Mesenchymal stem cell (in vitro differentiated cells and primary cell): ENCODE measurements at regions not wholly inside any gene's neighbourhood (a gene's known extent, or its start where the extent isn't known, plus 50 kb on each side); places are given as distances from the start of the nearest gene placed in this dataset.

Source experiments
- DNase-seq: peaks from one replicate; pipeline ENCODE4 v3.0.0-alpha.2; 2013
- H2AFZ ChIP-seq: one replicate; pipeline ENCODE4 v1.6.1; 2013; ENCODE audit warnings: low read depth, mild to moderate bottlenecking, control low read depth, inconsistent platforms, low read length, moderate library complexity
- H2AK5ac ChIP-seq: 2 replicates; pipeline ENCODE4 v1.6.1; 2013; ENCODE audit warnings: low read length, moderate library complexity, mild to moderate bottlenecking, inconsistent platforms; ENCODE audit not compliant: severe bottlenecking
- H2BK120ac ChIP-seq: one replicate; pipeline ENCODE4 v1.6.1; 2013; ENCODE audit warnings: low read depth, mild to moderate bottlenecking, inconsistent platforms, low read length, moderate library complexity
- H2BK12ac ChIP-seq, 2 experiments: one replicate each; pipeline ENCODE4 v1.6.1; 2013; ENCODE audit warnings: inconsistent platforms in 2 of 2, low read length in 2 of 2, mild to moderate bottlenecking in 2 of 2, moderate library complexity in 2 of 2, control low read depth in 1 of 2
- H2BK15ac ChIP-seq: one replicate; pipeline ENCODE4 v1.6.1; 2013; ENCODE audit warnings: mild to moderate bottlenecking, low read depth, inconsistent platforms; ENCODE audit not compliant: poor library complexity, severe bottlenecking
- H2BK5ac ChIP-seq: 2 replicates; pipeline ENCODE4 v1.6.1; 2013; ENCODE audit warnings: low read depth, mild to moderate bottlenecking, low read length, control low read depth, inconsistent platforms; ENCODE audit not compliant: poor library complexity, severe bottlenecking
- H3K14ac ChIP-seq, 2 experiments: one replicate each; pipeline ENCODE4 v1.6.1; 2013; ENCODE audit warnings: inconsistent platforms in 2 of 2, low read length in 2 of 2, control low read depth in 1 of 2, mild to moderate bottlenecking in 1 of 2, moderate library complexity in 1 of 2
- H3K18ac ChIP-seq, 2 experiments: one replicate each; pipeline ENCODE4 v1.6.1; 2013; ENCODE audit warnings: inconsistent platforms in 2 of 2, low read length in 2 of 2, control low read depth in 1 of 2, low read depth in 1 of 2, mild to moderate bottlenecking in 1 of 2
- H3K23ac ChIP-seq, 2 experiments: one replicate each; pipeline ENCODE4 v1.6.1; 2013; ENCODE audit warnings: inconsistent platforms in 2 of 2, low read length in 2 of 2, mild to moderate bottlenecking in 2 of 2, moderate library complexity in 2 of 2, control low read depth in 1 of 2
- H3K27ac ChIP-seq: 2 replicates; pipeline ENCODE4 v1.5.1; 2013; ENCODE audit warnings: mild to moderate bottlenecking, moderate library complexity, low read length, control low read depth, inconsistent platforms; ENCODE audit not compliant: poor library complexity, severe bottlenecking
- H3K27me3 ChIP-seq, 2 experiments: 2 replicates each; pipeline versions ENCODE4 v1.6.1 to v1.7.0; 2013; ENCODE audit warnings: low read length in 2 of 2, mild to moderate bottlenecking in 2 of 2, moderate library complexity in 2 of 2, control low read depth in 1 of 2, inconsistent platforms in 1 of 2; ENCODE audit not compliant: control insufficient read depth in 1 of 2, insufficient read depth in 1 of 2
- H3K36me3 ChIP-seq, 2 experiments: 2 replicates each; pipeline versions ENCODE4 v1.6.1 to v1.7.0; 2013; ENCODE audit warnings: low read length in 2 of 2, control low read depth in 1 of 2, inconsistent platforms in 1 of 2, low read depth in 1 of 2, mild to moderate bottlenecking in 1 of 2; ENCODE audit not compliant: insufficient read depth in 2 of 2, control insufficient read depth in 1 of 2
- H3K4ac ChIP-seq, 2 experiments: one replicate each; pipeline ENCODE4 v1.6.1; 2013; ENCODE audit warnings: inconsistent platforms in 2 of 2, low read length in 2 of 2, mild to moderate bottlenecking in 2 of 2, moderate library complexity in 2 of 2, control low read depth in 1 of 2, low read depth in 1 of 2
- H3K4me1 ChIP-seq: 2 replicates; pipeline ENCODE4 v1.6.1; 2013; ENCODE audit warnings: low read depth, low read length, control low read depth; ENCODE audit not compliant: control insufficient read depth, insufficient read depth
- H3K4me2 ChIP-seq: 2 replicates; pipeline ENCODE4 v1.6.1; 2013; ENCODE audit warnings: low read length, mild to moderate bottlenecking, inconsistent platforms; ENCODE audit not compliant: poor library complexity, severe bottlenecking
- H3K4me3 ChIP-seq, 2 experiments: 2 replicates each; pipeline versions ENCODE4 v1.5.1 to v1.7.0; 2013; ENCODE audit warnings: low read length in 2 of 2, mild to moderate bottlenecking in 2 of 2, control low read depth in 1 of 2, low read depth in 1 of 2; ENCODE audit not compliant: insufficient read depth in 1 of 2
- H3K79me1 ChIP-seq: replicated peaks from 2 replicates; pipeline ENCODE4 v1.6.1; 2013; ENCODE audit warnings: mild to moderate bottlenecking, control low read depth, low read length, inconsistent platforms; ENCODE audit not compliant: poor library complexity, severe bottlenecking
- H3K9ac ChIP-seq: 2 replicates; pipeline ENCODE4 v1.7.0; 2013; ENCODE audit warnings: mild to moderate bottlenecking, low read length, moderate library complexity
- H3K9me3 ChIP-seq: 2 replicates; pipeline ENCODE4 v1.7.0; 2013; ENCODE audit warnings: mild to moderate bottlenecking, low read length; ENCODE audit not compliant: control insufficient read depth
- H4K8ac ChIP-seq: one replicate; pipeline ENCODE4 v1.6.1; 2013; ENCODE audit warnings: inconsistent platforms, mild to moderate bottlenecking, low read length, moderate library complexity
- H4K91ac ChIP-seq: one replicate; pipeline ENCODE4 v1.6.1; 2013; ENCODE audit warnings: mild to moderate bottlenecking, low read length, inconsistent platforms
- WGBS: methylation state at CpG from one replicate; pipeline ENCODE4 v1.1.7; 2013; ENCODE audit warnings: mixed read lengths; 5-methylcytosine and 5-hydroxymethylcytosine counted together

DNA sequence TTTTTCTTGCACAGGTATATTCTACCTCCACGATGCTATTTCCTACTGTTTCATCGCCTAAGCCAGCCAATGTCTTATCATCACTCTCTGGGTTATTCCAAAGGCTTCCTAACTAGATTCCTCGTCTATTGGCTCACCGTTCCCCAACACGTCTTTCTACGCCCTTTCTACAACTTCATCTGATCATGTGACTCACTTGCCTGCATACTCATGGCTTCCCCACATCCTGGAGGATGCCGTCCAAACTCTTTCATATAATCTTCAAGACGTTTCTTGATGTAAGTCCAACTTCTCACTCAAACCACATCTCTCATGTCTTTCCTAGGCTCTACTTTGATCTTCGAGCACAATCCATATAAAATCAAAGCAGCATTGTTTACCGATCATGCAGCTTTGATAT lies 322.0 kb upstream of the PPARGC1A start:
- Histone ChIP-seq H3K23ac (no peak overlapping the region), H3K9ac (no peak overlapping the region), H3K79me1 (no peaks in the 10 kb centered on the region), H2BK15ac (no peak overlapping the region), H2AFZ (no peak overlapping the region), H2BK5ac (no peak overlapping the region), H2BK120ac (no peak overlapping the region), H3K14ac (no peak overlapping the region), H3K4ac (no peak overlapping the region), H4K91ac (no peak overlapping the region), H2BK12ac (no peak overlapping the region), H3K9me3 (no peaks in the 10 kb centered on the region), H3K18ac (no peak overlapping the region), H3K36me3 (no peaks in the 10 kb centered on the region), H3K4me2 (no peak overlapping the region), H4K8ac (no peak overlapping the region), H3K4me3 (no peak overlapping the region), H3K27ac (no peak overlapping the region), H2AK5ac (no peak overlapping the region), H3K27me3 (no peaks in the 10 kb centered on the region), H3K4me1 (peaks cover 4% of the 10 kb centered on the region)
- no peak for DNase-seq
- WGBS: 92% methylated on average over 10 of the region's 10 CpGs

DNA sequence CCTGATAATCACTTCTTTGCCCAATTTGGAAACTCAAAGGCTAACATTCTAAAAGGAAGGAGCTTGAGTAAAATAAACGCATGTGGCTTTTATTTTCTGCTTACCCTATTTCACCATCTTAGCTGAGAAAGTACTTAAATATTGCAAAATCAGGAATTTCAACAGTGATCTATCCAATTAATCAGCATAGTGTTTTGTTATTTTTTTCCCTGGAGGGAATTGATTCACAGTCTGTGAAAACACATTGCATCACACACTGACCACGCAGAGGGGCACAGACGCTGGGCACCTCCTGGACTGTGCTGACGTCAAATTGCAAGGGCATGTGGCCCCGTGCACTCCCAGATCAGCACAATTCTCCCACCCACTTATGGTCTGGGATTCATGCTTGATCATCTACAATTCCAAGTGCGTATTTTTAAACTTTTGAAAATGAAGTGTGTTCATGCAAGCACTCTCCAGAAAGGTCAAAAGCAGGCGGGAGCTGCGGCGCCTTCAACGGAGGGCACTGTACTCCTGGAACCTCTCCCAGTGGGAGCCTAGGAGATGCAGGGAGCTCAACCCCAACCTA lies 320.6 kb upstream of the PPARGC1A start:
- H2AFZ ChIP-seq: no peak overlapping the region
- no peak overlapping the region for H2BK15ac ChIP-seq
- H2BK5ac ChIP-seq: no peak overlapping the region
- no peak overlapping the region for H3K18ac ChIP-seq
- peak overlapping the region; percentile 39 for H3K27ac ChIP-seq
- peaks cover 4% of the 10 kb centered on the region for H3K4me1 ChIP-seq
- no peak overlapping the region for H3K23ac ChIP-seq
- H2BK12ac ChIP-seq: no peak overlapping the region
- no peak overlapping the region for H3K4ac ChIP-seq
- H4K8ac ChIP-seq: no peak overlapping the region
- no peak overlapping the region for H2AK5ac ChIP-seq
- 67% methylated on average over 9 of the region's 10 CpGs for WGBS
- H3K9me3 ChIP-seq: no peaks in the 10 kb centered on the region
- H3K4me3 ChIP-seq: no peak overlapping the region
- H2BK120ac ChIP-seq: no peak overlapping the region
- no peaks in the 10 kb centered on the region for H3K79me1 ChIP-seq
- no peaks in the 10 kb centered on the region for H3K27me3 ChIP-seq
- H3K36me3 ChIP-seq: no peaks in the 10 kb centered on the region
- no peak overlapping the region for H3K14ac ChIP-seq
- peak overlapping the region; percentile 74 for H3K9ac ChIP-seq
- H3K4me2 ChIP-seq: peak overlapping the region; percentile 49
- no peak overlapping the region for H4K91ac ChIP-seq
- peak; percentile 86 for DNase-seq

DNA sequence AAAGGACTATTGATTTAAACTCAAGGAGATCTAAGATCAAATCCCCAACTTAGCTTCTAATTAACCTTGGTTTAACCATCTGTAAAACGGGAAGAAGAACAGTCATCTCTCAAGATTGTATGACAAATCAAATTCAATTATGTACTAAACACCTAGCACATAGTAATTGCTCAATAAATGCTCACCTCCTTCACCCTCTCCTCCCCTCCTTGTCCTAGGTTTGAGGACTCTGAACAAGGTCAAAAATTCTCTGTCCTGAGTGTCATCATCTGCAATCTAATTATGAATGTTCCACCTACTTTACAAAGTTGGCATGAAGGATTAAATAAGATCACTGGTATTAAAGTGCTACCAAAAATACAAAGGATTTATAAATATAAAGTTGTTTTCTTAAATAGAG lies 320.1 kb upstream of the PPARGC1A start:
- Histone ChIP-seq H2AK5ac (no peak overlapping the region), H4K8ac (no peak overlapping the region), H3K4me3 (no peak overlapping the region), H2AFZ (no peak overlapping the region), H3K4ac (no peak overlapping the region), H2BK5ac (no peak overlapping the region), H3K27ac (no peak overlapping the region), H2BK15ac (no peak overlapping the region), H2BK12ac (no peak overlapping the region), H4K91ac (no peak overlapping the region), H3K9ac (peak overlapping the region; percentile 48), H3K36me3 (no peaks in the 10 kb centered on the region), H3K18ac (no peak overlapping the region), H3K9me3 (no peaks in the 10 kb centered on the region), H3K79me1 (no peaks in the 10 kb centered on the region), H3K4me2 (no peak overlapping the region), H3K27me3 (no peaks in the 10 kb centered on the region), H3K14ac (no peak overlapping the region), H2BK120ac (no peak overlapping the region), H3K23ac (no peak overlapping the region), H3K4me1 (peaks cover 4% of the 10 kb centered on the region)
- 78% methylated on average over 1 of the region's 1 CpG for WGBS
- no peak for DNase-seq

DNA sequence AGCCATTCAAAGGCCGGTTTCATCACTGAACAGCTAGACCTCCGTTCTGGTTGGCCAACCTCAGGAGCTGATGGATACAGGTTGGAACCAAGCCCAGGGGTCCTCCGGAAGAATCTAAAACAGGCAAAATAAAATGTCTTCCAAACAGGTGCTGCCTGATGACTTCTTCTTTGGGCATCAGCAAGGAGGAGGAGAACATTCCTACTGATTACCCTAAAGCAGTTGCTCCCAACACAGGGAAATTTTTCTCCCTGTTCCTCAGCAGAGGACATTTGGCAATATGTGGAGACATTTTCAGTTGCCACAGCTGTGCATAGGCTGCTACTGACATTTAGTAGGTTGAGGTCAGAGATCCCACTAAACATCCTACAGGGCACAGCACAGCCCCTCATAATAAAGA lies 319.3 kb upstream of the PPARGC1A start:
- no peak overlapping the region for H2BK15ac ChIP-seq
- H3K23ac ChIP-seq: no peak overlapping the region
- no peaks in the 10 kb centered on the region for H3K27me3 ChIP-seq
- H3K27ac ChIP-seq: no peak overlapping the region
- no peak overlapping the region for H2AK5ac ChIP-seq
- H2BK12ac ChIP-seq: peak overlapping the region in 1 of 2 experiments; percentile 3
- no peak for DNase-seq
- no peak overlapping the region for H3K4me3 ChIP-seq
- no peak overlapping the region for H4K8ac ChIP-seq
- no peak overlapping the region for H3K18ac ChIP-seq
- H4K91ac ChIP-seq: no peak overlapping the region
- 94% methylated on average over 3 of the region's 3 CpGs for WGBS
- H3K79me1 ChIP-seq: no peaks in the 10 kb centered on the region
- peaks cover 4% of the 10 kb centered on the region for H3K4me1 ChIP-seq
- no peak overlapping the region for H3K9ac ChIP-seq
- no peak overlapping the region for H2BK5ac ChIP-seq
- H3K14ac ChIP-seq: no peak overlapping the region
- H3K36me3 ChIP-seq: no peaks in the 10 kb centered on the region
- H3K9me3 ChIP-seq: no peaks in the 10 kb centered on the region
- H3K4ac ChIP-seq: no peak overlapping the region
- H2BK120ac ChIP-seq: no peak overlapping the region
- H3K4me2 ChIP-seq: no peak overlapping the region
- H2AFZ ChIP-seq: no peak overlapping the region
